Omental fat pad (tissue), 3 donors: ENCODE measurements at regions not wholly inside any gene's neighbourhood (a gene's known extent, or its start where the extent isn't known, plus 50 kb on each side); places are given as distances from the start of the nearest gene placed in this dataset.

Experiments used
- ATAC-seq: fragments of 150-250 bp; one replicate; pipeline ENCODE4 v1.9.1; 2016; ENCODE audit warnings: mild to moderate bottlenecking, moderate library complexity; ENCODE audit not compliant: low FRiP score
- DNase-seq: peaks from one replicate; pipeline ENCODE4 v3.0.0-alpha.2; 2019; ENCODE audit warnings: low spot score
- TF ChIP-seq, protein P1 (sequence below), 3 donors: fragments of 450-650 bp; IDR thresholded peaks; one replicate each; pipeline ENCODE4 v1.5.1; 2016 to 2017; ENCODE audit warnings: antibody characterized with exemption in 3 of 3, mild to moderate bottlenecking in 3 of 3, moderate library complexity in 2 of 3

GRCh38 chr21:14602382-14602958 is 56.4 kb upstream of the SAMSN1 start:
- DNase-seq (no peak), ATAC-seq (no peak)
- TF ChIP-seq, protein P1, sequence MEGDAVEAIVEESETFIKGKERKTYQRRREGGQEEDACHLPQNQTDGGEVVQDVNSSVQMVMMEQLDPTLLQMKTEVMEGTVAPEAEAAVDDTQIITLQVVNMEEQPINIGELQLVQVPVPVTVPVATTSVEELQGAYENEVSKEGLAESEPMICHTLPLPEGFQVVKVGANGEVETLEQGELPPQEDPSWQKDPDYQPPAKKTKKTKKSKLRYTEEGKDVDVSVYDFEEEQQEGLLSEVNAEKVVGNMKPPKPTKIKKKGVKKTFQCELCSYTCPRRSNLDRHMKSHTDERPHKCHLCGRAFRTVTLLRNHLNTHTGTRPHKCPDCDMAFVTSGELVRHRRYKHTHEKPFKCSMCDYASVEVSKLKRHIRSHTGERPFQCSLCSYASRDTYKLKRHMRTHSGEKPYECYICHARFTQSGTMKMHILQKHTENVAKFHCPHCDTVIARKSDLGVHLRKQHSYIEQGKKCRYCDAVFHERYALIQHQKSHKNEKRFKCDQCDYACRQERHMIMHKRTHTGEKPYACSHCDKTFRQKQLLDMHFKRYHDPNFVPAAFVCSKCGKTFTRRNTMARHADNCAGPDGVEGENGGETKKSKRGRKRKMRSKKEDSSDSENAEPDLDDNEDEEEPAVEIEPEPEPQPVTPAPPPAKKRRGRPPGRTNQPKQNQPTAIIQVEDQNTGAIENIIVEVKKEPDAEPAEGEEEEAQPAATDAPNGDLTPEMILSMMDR (IDR thresholded peaks at IDR 0.05) = no peak

GRCh38 chr21:14600569-14601297 is 54.6 kb upstream of the SAMSN1 start:
- no peak for ATAC-seq
- TF ChIP-seq, protein P1 (IDR thresholded peaks at IDR 0.05) = no peak
- no peak for DNase-seq

DNA sequence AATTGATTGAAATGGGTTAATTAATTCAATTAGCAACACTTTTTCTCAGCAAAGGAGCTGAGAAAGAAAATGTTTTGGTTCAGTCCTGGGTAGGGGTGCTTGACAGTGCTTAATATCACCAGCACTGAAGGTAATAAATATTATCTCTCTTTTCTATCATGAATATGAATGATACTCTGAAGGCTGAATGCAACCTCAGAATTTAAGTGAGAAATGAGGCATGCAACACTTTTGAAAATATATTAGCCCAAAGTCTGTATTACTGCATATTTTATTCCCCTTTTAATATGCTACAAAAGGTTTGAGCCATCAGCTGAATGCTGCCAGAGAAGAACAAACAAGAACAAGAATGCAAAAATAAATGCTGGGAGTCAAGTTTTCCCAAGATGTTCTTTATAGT is 52.0 kb upstream of the SAMSN1 start:
- ATAC-seq (no peak), DNase-seq (no peak)
- TF ChIP-seq, protein P1 (IDR thresholded peaks at IDR 0.05) = no peak
